ENCODE measurements at regions not wholly inside any gene's neighbourhood (a gene's known extent, or its start where the extent isn't known, plus 50 kb on each side); places are given as distances from the start of the nearest gene placed in this dataset.
"Not testable (repeated sequence)": the region's sequence is repeated elsewhere in the genome, so short reads cannot be mapped to it uniquely, and the experiment has no call there.

DNA sequence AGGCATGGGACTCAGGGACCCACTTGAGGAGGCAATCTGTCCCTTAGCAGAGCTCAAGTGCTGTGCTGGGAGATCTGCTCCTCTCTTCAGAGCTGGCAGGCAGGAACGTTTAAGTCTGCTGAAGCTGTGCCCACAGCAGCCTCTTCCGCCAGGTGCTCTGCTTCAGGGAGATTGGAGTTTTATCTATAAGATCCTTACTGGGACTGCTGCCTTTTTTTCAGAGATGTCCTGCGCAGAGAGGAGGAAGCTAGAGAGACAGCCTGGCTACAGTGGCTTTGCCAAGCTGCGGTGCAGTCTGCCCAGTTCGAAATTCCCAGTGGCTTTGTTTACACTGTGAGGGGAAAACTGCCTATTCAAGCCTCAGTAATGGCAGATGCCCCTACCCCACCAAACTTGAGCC is 329.8 kb downstream of the BMPER start:
- H3K4ac ChIP-seq (ENCODE audit: low read depth, low read length); H3K27ac ChIP-seq (ENCODE audit: low read depth, low read length); H3K79me2 ChIP-seq (ENCODE audit: control insufficient read depth, insufficient read depth, low read length); H3K36me3 ChIP-seq (ENCODE audit: control insufficient read depth, insufficient read depth, low read length); H3K56ac ChIP-seq (ENCODE audit: low read length); H2BK5ac ChIP-seq (ENCODE audit: low read length); H2BK15ac ChIP-seq (replicated peaks; ENCODE audit: low read depth); H3K4me2 ChIP-seq (ENCODE audit: low read length); H3K27me3 ChIP-seq (ENCODE audit: insufficient read depth, low read length, poor library complexity); H3K23ac ChIP-seq (ENCODE audit: low read length); H3K18ac ChIP-seq (ENCODE audit: low read length); DNase-seq; H4K5ac ChIP-seq (ENCODE audit: low read length); H4K8ac ChIP-seq (ENCODE audit: low read depth, low read length); H3K4me3 ChIP-seq (ENCODE audit: low read length); H3K79me1 ChIP-seq (ENCODE audit: low read length); H2AK5ac ChIP-seq (ENCODE audit: low read length); H2BK120ac ChIP-seq (ENCODE audit: low read depth, low read length); H3K4me1 ChIP-seq (ENCODE audit: control insufficient read depth, low read depth, low read length); H3K9ac ChIP-seq (ENCODE audit: low read length): not testable (repeated sequence)
- WGBS (ENCODE audit: extremely low coverage, insufficient coverage, low lambda C conversion rate), result no CpG with 5 or more reads among the region's 5 CpGs

DNA sequence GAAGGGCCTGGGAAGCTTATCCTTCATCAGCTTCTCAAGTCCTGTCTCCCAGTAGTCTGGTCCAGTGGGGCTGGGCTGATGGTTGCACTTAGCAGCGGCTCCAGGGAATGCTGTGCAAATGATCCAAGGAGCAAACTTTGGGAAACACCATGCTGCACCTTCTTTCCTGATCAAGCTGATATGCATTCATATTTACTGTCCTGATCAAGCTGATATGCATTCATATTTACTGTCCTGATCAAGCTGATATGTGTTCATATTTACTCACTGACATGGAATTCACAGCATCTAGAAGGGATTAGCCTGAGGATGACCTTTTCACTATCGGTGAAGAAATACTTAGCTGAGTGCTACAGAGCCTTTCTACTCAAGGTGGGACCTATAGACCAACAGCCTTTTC is 330.7 kb downstream of the BMPER start:
- Histone ChIP-seq H2BK15ac (replicated peaks; ENCODE audit: low read depth) (no peak overlapping the region), H3K27ac (ENCODE audit: low read depth, low read length) (no peak overlapping the region), H3K18ac (ENCODE audit: low read length) (no peak overlapping the region), H3K27me3 (ENCODE audit: insufficient read depth, low read length, poor library complexity) (no peaks in the 10 kb centered on the region), H3K36me3 (ENCODE audit: control insufficient read depth, insufficient read depth, low read length) (no peaks in the 10 kb centered on the region), H2BK120ac (ENCODE audit: low read depth, low read length) (no peak overlapping the region), H3K9ac (ENCODE audit: low read length) (no peak overlapping the region), H3K23ac (ENCODE audit: low read length) (no peak overlapping the region), H4K5ac (ENCODE audit: low read length) (no peak overlapping the region), H2AK5ac (ENCODE audit: low read length) (no peak overlapping the region), H2BK5ac (ENCODE audit: low read length) (no peak overlapping the region), H4K8ac (ENCODE audit: low read depth, low read length) (no peak overlapping the region), H3K79me2 (ENCODE audit: control insufficient read depth, insufficient read depth, low read length) (no peaks in the 10 kb centered on the region), H3K79me1 (ENCODE audit: low read length) (no peaks in the 10 kb centered on the region), H3K4ac (ENCODE audit: low read depth, low read length) (no peak overlapping the region), H3K4me2 (ENCODE audit: low read length) (no peak overlapping the region), H3K4me1 (ENCODE audit: control insufficient read depth, low read depth, low read length) (no peaks in the 10 kb centered on the region), H3K4me3 (ENCODE audit: low read length) (no peak overlapping the region), H3K56ac (ENCODE audit: low read length) (no peak overlapping the region)
- WGBS (ENCODE audit: extremely low coverage, insufficient coverage, low lambda C conversion rate), result no CpG with 5 or more reads among the region's 2 CpGs
- no peak for DNase-seq

DNA sequence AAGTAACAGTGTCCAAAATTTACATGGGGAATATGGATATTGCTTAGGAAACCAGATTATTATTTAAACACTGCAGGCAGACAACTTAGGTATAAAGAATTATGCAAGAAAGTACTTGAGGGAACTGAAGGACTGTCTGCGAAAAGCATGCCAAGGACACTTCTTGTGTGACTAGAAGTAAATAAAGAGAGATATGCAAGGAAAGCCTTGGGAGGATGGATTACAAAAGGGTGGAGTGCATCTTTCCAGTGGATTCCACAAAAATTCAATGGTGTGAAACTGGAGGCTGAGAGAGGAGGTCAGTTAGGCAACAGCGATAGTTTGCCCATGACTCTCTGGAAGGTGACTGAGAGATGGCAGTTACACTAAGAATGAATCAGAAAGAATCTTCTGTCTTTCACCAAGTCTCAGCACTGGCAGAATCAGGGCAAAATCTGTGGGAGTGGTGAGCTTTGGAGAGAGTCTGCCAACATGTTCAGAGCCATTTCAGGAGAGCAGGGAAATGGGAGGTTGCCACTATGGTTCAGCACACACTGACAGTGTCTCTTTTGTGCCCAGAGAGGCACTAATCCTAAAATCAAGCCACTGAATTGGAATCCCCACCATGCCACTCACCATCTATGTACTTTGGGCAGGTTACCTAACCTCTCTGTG is 331.6 kb downstream of the BMPER start:
- no peak overlapping the region for H3K27ac ChIP-seq (ENCODE audit: low read depth, low read length)
- no peak overlapping the region for H2AK5ac ChIP-seq (ENCODE audit: low read length)
- no peaks in the 10 kb centered on the region for H3K79me1 ChIP-seq (ENCODE audit: low read length)
- no peak overlapping the region for H2BK15ac ChIP-seq (replicated peaks; ENCODE audit: low read depth)
- H3K4me1 ChIP-seq (ENCODE audit: control insufficient read depth, low read depth, low read length), result no peaks in the 10 kb centered on the region
- H2BK5ac ChIP-seq (ENCODE audit: low read length), result no peak overlapping the region
- H3K4ac ChIP-seq (ENCODE audit: low read depth, low read length), result no peak overlapping the region
- no peak overlapping the region for H4K5ac ChIP-seq (ENCODE audit: low read length)
- H3K79me2 ChIP-seq (ENCODE audit: control insufficient read depth, insufficient read depth, low read length), result no peaks in the 10 kb centered on the region
- WGBS (ENCODE audit: extremely low coverage, insufficient coverage, low lambda C conversion rate), result no CpG with 5 or more reads among the region's 2 CpGs
- no peak overlapping the region for H3K56ac ChIP-seq (ENCODE audit: low read length)
- H3K4me2 ChIP-seq (ENCODE audit: low read length), result no peak overlapping the region
- no peak overlapping the region for H3K9ac ChIP-seq (ENCODE audit: low read length)
- H3K18ac ChIP-seq (ENCODE audit: low read length), result no peak overlapping the region
- H4K8ac ChIP-seq (ENCODE audit: low read depth, low read length), result no peak overlapping the region
- no peaks in the 10 kb centered on the region for H3K36me3 ChIP-seq (ENCODE audit: control insufficient read depth, insufficient read depth, low read length)
- no peaks in the 10 kb centered on the region for H3K27me3 ChIP-seq (ENCODE audit: insufficient read depth, low read length, poor library complexity)
- no peak overlapping the region for H2BK120ac ChIP-seq (ENCODE audit: low read depth, low read length)
- H3K23ac ChIP-seq (ENCODE audit: low read length), result no peak overlapping the region
- DNase-seq, result no peak
- no peak overlapping the region for H3K4me3 ChIP-seq (ENCODE audit: low read length)

DNA sequence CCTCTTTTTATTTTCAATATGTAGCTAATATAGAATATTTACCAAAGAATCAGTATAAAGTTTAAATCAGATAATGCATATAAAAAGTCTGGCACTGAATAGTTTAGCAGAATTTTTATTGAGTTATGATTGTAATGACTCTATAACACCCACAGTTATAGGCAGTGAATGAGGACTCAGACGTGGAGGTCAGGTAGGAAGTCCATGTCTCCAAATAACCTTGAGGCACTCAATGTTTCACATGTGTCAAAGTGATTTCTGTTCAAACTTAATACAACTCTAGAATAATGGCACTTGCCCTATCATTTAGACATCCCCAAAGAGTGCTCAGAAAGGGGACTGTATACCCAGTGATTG is 332.1 kb downstream of the BMPER start:
- Histone ChIP-seq H3K56ac (ENCODE audit: low read length) (no peak overlapping the region), H4K5ac (ENCODE audit: low read length) (no peak overlapping the region), H2BK120ac (ENCODE audit: low read depth, low read length) (no peak overlapping the region), H4K8ac (ENCODE audit: low read depth, low read length) (no peak overlapping the region), H2BK5ac (ENCODE audit: low read length) (no peak overlapping the region), H3K4me2 (ENCODE audit: low read length) (no peak overlapping the region), H3K23ac (ENCODE audit: low read length) (no peak overlapping the region), H3K79me1 (ENCODE audit: low read length) (no peaks in the 10 kb centered on the region), H3K27me3 (ENCODE audit: insufficient read depth, low read length, poor library complexity) (no peaks in the 10 kb centered on the region), H3K4me1 (ENCODE audit: control insufficient read depth, low read depth, low read length) (no peaks in the 10 kb centered on the region), H3K18ac (ENCODE audit: low read length) (no peak overlapping the region), H3K4me3 (ENCODE audit: low read length) (no peak overlapping the region), H3K9ac (ENCODE audit: low read length) (no peak overlapping the region), H3K27ac (ENCODE audit: low read depth, low read length) (no peak overlapping the region), H3K4ac (ENCODE audit: low read depth, low read length) (no peak overlapping the region), H3K79me2 (ENCODE audit: control insufficient read depth, insufficient read depth, low read length) (no peaks in the 10 kb centered on the region), H2BK15ac (replicated peaks; ENCODE audit: low read depth) (no peak overlapping the region), H3K36me3 (ENCODE audit: control insufficient read depth, insufficient read depth, low read length) (no peaks in the 10 kb centered on the region), H2AK5ac (ENCODE audit: low read length) (no peak overlapping the region)
- WGBS (ENCODE audit: extremely low coverage, insufficient coverage, low lambda C conversion rate), result no CpG with 5 or more reads among the region's 1 CpG
- no peak for DNase-seq

DNA sequence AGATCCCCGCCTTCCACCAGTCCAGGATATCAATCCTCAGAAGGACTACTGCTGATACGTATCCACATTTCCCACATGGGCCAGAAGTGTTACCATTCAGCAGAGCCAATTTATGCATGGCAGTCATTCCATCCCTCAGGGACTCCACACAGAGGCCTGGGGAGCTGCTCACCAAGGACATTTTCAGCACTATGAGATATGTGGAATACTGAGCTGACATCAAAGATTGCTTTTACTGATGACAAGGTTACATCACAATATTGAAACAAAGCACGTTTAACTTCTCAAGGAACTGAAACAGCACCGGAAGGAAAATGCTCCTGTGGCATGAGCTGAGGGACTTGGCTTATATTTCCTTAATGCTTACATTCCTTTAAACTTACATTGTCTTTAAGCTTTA is 335.1 kb downstream of the BMPER start:
- no peak overlapping the region for H4K5ac ChIP-seq (ENCODE audit: low read length)
- no peak overlapping the region for H3K56ac ChIP-seq (ENCODE audit: low read length)
- H2BK15ac ChIP-seq (replicated peaks; ENCODE audit: low read depth), result no peak overlapping the region
- no peaks in the 10 kb centered on the region for H3K36me3 ChIP-seq (ENCODE audit: control insufficient read depth, insufficient read depth, low read length)
- H3K4ac ChIP-seq (ENCODE audit: low read depth, low read length), result no peak overlapping the region
- H3K9ac ChIP-seq (ENCODE audit: low read length), result no peak overlapping the region
- H3K23ac ChIP-seq (ENCODE audit: low read length), result no peak overlapping the region
- H2BK5ac ChIP-seq (ENCODE audit: low read length), result no peak overlapping the region
- H3K18ac ChIP-seq (ENCODE audit: low read length), result no peak overlapping the region
- no peak overlapping the region for H3K4me2 ChIP-seq (ENCODE audit: low read length)
- H2AK5ac ChIP-seq (ENCODE audit: low read length), result no peak overlapping the region
- no peak overlapping the region for H3K4me3 ChIP-seq (ENCODE audit: low read length)
- H4K8ac ChIP-seq (ENCODE audit: low read depth, low read length), result no peak overlapping the region
- H2BK120ac ChIP-seq (ENCODE audit: low read depth, low read length), result no peak overlapping the region
- H3K4me1 ChIP-seq (ENCODE audit: control insufficient read depth, low read depth, low read length), result no peaks in the 10 kb centered on the region
- no peak overlapping the region for H3K27ac ChIP-seq (ENCODE audit: low read depth, low read length)
- H3K27me3 ChIP-seq (ENCODE audit: insufficient read depth, low read length, poor library complexity), result no peaks in the 10 kb centered on the region
- H3K79me2 ChIP-seq (ENCODE audit: control insufficient read depth, insufficient read depth, low read length), result no peaks in the 10 kb centered on the region
- no CpG with 5 or more reads among the region's 4 CpGs for WGBS (ENCODE audit: extremely low coverage, insufficient coverage, low lambda C conversion rate)
- H3K79me1 ChIP-seq (ENCODE audit: low read length), result no peaks in the 10 kb centered on the region
- DNase-seq, result no peak

DNA sequence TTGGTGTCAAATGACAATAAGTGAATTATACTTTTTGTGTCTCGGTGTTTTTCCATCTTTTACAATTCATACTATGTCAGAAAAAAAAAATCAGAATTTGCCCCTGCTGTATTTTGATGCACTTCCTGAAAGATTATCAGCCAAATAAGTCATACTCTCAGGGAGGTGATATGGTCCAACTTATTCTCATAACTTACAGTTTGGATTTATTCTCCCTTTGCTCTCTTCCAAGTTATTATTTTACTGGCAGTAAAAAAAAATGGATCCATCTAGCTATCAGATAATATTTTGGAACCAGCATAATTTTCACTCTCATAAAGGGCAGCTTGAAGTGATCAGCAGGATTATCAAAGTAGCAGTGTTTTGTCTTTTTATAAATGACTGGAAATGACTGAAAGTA is 337.1 kb downstream of the BMPER start:
- H4K5ac ChIP-seq (ENCODE audit: low read length), result no peak overlapping the region
- H3K79me2 ChIP-seq (ENCODE audit: control insufficient read depth, insufficient read depth, low read length), result no peaks in the 10 kb centered on the region
- no peak overlapping the region for H2BK5ac ChIP-seq (ENCODE audit: low read length)
- no peak overlapping the region for H2AK5ac ChIP-seq (ENCODE audit: low read length)
- H2BK120ac ChIP-seq (ENCODE audit: low read depth, low read length), result no peak overlapping the region
- H3K36me3 ChIP-seq (ENCODE audit: control insufficient read depth, insufficient read depth, low read length), result no peaks in the 10 kb centered on the region
- DNase-seq, result no peak
- H2BK15ac ChIP-seq (replicated peaks; ENCODE audit: low read depth), result no peak overlapping the region
- no peak overlapping the region for H3K23ac ChIP-seq (ENCODE audit: low read length)
- no peak overlapping the region for H3K4ac ChIP-seq (ENCODE audit: low read depth, low read length)
- no CpG with 5 or more reads among the region's 1 CpG for WGBS (ENCODE audit: extremely low coverage, insufficient coverage, low lambda C conversion rate)
- H3K4me1 ChIP-seq (ENCODE audit: control insufficient read depth, low read depth, low read length), result no peaks in the 10 kb centered on the region
- no peaks in the 10 kb centered on the region for H3K27me3 ChIP-seq (ENCODE audit: insufficient read depth, low read length, poor library complexity)
- no peak overlapping the region for H3K27ac ChIP-seq (ENCODE audit: low read depth, low read length)
- H3K18ac ChIP-seq (ENCODE audit: low read length), result no peak overlapping the region
- no peak overlapping the region for H3K4me3 ChIP-seq (ENCODE audit: low read length)
- no peak overlapping the region for H3K9ac ChIP-seq (ENCODE audit: low read length)
- no peaks in the 10 kb centered on the region for H3K79me1 ChIP-seq (ENCODE audit: low read length)
- no peak overlapping the region for H3K56ac ChIP-seq (ENCODE audit: low read length)
- no peak overlapping the region for H4K8ac ChIP-seq (ENCODE audit: low read depth, low read length)
- H3K4me2 ChIP-seq (ENCODE audit: low read length), result no peak overlapping the region
